ACHN (cell line): ENCODE measurements at regions not wholly inside any gene's neighbourhood (a gene's known extent, or its start where the extent isn't known, plus 50 kb on each side); places are given as distances from the start of the nearest gene placed in this dataset.

Experiments used
- DNase-seq: peaks from one replicate; pipeline ENCODE4 v3.0.0-alpha.2; 2015
- in situ Hi-C: cut with HindIII; loops from 2 replicates; pipeline ENCODE4 v1.10.0; 2017; ENCODE audit warnings: low sequenced_read_pairs, low pct_ligation_motif_present, low pct_unique_long_range_greater_than_20kb

DNA sequence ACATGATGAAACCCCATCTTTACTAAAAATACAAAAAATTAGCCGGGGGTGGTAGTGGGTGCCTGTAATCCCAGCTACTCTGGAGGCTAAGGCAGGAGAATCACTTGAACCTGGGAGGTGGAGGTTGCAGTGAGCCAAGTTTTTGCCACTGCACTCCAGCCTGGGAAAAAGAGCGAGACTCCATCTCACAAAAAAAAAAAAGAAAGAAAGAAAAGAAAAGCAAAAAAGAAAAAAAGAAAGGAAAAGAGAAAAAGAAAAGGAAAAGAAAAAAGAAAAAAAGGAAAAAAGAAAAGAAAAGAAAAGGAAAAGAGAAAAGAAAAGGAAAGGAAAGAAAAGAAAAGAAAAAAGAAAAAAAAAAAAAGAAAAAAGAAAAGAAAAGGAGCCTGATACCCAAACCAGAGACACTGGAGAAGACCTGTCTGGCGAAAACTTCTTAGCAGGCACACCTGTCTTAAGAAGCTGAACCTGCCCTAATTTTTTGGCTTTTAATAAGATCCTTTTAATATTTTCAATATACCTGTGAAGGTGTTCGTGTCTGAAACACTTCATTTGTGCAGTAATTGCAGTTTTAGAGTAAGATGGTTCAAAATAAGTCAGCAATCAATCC lies 164.7 kb upstream of the IRX2 start:
- no peak for DNase-seq
- in situ Hi-C loops: no loop called here

DNA sequence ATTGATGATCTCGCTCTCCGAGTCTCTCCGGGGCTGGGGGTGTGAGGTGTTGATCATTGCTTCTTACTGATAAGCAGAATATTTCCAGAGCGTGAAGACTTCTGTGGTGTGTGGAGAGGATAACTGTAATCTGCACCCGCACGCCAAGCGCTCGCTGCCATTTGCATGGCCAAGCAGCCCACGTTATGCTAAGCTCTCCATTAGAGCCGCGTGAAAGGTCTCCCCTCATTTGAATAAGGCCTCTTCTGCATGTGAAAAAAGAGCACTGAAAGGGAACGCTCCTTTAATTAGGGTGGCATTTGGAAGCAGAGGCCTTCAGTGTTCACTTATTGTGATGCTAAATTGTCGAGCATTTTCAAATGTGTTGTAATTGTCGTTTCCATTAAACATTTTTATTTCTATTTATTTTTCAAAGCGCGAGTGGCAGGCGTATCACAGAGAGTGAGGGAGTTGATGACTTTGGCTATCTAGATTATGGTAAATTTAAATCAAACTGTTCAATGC lies 163.6 kb upstream of the IRX2 start:
- in situ Hi-C loops: no loop called here
- DNase-seq: no peak

DNA sequence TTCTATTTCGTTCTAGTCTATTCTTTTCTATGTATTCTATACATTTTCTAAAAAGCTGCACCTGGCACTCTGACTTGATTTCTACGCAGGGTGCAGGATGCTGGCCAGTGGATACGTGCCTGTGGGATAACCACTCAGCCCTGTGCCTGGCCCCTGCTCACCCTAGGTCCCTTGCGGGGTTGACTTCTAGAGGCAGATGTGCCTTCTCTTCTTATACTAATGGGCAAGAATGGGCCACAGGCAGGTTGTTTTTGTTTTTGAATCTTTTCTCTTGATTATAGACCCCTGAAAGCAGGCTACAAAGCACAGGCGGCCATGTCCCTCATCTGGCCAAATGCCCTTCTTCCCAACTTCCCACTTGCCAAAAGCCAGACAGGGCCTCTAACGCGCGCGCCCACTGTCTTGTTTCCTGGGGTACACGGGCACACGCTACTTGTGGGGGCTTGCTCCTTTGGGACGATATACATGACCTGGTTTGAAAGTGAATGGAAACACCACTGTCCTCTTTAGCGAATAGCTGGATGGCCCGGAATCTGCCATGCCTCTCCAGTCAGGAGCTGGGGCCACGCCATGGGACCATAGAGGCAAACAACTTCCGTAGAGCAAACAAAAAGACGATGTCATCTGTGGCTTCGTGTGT lies 162.7 kb upstream of the IRX2 start:
- in situ Hi-C loops: no loop called here
- DNase-seq: no peak

DNA sequence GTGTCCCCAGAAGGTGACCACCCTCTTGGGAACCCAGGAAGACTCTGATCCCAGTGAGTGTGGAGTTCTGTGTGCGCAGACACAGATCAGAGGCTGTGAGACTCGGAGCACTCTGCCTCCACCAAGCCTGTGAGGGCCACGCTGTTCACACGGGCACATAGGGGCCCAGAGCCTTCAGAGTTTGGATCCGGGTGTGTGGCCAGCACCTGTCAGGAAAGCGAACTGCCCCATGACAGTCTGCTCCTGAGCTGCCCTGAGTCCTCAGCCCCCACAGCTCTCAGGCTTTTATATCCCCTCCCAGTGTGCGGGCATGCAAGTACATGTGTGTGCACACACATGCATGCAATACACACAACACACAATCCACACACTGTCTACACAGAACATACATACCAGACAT lies 161.8 kb upstream of the IRX2 start:
- in situ Hi-C loops: no loop called here
- DNase-seq: no peak

DNA sequence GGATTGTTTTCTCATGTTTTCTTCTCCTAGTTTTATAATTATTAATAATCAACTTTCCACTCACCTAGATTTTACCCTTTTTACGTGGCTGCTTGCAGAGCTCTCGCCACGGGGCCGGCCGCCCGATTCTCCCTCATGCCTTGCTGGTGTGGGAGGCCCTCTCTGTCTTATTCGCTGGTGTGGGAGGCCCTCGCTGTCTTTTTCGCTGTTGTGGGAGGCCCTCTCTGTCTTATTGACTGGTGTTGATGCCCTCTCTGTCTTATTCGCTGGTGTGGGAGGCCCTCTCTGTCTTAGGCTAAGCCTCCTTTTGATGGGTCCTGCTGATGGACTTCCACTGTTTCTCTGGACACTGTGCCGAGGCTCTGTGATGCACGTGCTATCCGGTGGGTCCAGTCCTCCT lies 161.3 kb upstream of the IRX2 start:
- DNase-seq: no peak
- in situ Hi-C loops: no loop called here

DNA sequence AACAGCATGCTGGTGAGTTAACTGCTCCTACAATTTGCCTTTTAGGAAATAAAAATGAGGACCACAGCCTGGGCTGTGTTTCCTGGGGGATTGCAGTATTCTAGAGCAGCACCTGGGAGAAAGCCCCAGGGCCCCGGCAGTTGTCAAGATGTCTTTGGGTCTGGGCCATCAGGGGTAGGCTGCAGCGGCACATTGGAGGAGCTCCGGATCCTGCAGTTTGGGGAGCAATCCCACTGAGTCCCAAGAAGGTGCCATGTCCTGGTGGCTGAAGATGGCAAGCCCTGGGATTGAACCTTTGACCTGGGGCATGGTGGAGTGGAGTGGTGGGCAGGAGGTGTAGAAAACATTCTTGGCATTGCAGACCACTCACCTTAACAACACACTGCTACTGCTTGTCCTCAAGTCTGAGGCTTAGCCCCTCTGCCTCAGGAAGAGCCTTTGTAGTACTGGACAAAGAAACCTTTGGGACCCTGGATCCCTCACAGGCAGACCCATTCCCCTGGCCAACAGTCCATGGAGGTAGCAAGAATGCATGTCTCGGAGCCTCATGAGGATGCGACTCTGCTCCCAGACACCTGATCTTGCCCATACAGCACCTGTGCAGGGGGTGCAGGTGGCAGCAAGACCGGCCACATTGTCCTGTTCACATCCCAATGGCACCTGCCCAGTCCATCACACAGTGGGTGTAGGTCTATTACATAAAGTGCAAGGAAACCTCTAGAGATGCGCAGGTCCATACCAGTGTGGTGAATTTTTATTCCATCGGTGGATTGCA lies 159.1 kb upstream of the IRX2 start:
- in situ Hi-C loops: no loop called here
- DNase-seq: no peak

DNA sequence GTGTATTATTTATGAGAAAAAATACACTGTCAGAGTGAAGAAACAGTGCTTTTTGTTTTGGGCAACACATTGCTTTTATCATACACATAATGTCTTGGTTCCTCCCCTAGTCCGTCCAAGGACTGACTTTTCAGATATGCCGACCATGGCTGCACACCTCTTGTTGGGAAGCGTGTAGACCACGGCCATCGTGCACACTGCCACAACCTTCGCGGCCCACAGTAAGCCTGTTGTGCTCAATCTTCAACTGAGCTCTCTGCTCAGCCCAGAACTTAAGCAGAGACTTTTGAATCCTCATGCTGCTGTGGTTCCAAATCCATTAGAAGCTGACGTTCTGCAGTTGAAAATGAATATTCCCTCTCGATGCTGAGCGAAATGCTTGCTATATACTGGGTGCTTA lies 157.6 kb upstream of the IRX2 start:
- in situ Hi-C loops: no loop called here
- DNase-seq: no peak

DNA sequence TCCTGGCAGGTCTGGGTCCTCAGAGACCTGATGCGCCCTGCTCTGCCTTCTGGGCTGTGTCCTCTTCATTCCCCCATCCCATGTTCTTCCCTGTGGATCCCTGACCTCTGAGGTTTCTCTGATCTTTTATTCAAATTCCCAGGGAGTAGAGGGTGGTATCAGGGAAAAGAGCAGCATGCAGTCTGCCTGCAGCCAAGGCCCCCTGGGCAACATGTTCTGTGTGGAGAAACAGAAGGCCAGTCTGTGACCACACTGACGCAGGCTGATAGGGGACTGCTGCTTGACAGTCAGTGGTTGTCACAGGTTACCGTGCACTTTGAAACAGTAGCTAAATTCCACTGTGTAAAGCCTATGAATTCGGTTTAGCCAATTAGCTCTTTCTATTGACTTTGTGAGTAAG lies 156.6 kb upstream of the IRX2 start:
- no peak for DNase-seq
- in situ Hi-C loops: no loop called here

DNA sequence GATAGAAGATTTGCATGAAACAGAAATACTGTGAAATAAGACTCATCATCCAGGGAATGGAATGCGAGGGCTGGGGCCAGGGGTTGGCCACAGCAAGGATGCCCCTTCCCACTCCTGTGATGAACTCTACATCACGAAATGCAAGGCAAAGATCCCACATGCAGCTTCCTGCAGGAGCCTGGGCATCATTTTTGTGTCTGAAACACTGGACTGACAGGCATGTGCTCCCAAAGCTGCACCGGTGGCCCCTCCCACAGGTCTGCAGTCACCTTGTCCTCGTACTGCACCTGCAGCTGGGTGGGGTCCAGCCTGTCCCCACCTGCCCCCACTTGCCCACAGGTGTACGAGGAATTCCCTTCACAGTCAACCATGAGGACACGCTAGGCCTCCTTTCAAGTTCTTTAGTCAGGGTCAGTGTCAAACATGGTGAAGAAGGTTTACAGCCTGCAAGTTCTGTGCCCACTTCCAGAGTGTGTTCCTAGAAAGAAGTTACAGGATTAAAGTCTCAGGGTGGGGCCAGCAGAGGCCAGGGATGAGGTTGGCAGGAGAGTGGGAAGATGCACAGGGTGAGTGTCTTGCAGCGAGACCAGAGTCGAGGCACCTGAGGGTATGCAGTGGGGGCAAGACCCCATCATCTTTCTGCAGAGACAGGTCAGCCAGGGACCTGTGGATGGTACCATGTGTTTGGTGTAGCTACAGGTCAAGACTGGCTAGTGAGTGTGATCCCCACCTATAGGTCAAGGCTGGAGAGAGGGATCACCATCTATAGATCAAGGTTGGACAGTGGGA lies 155.0 kb upstream of the IRX2 start:
- in situ Hi-C loops: no loop called here

DNA sequence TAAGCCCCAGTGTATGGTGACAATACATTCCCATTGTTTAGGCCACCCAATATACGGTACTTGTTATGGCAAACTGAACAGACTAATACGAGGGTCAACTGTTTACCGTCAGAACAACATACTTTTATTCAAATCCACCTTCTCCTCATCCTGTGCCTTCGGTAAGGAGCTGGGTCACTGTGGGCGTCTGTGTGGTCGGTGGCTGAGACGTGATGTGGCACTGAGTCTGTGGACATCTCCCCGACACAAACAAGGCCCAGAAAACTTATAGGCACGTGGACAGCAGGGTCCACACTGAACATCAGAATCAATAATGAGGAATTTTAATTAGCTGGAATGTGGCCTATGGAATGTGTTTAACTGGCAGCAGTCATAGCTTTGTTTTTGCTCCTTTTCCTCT lies 154.3 kb upstream of the IRX2 start:
- no peak for DNase-seq

More for the DNA sequence above, 155.0 kb upstream of the IRX2 start:
- DNase-seq: no peak

DNA sequence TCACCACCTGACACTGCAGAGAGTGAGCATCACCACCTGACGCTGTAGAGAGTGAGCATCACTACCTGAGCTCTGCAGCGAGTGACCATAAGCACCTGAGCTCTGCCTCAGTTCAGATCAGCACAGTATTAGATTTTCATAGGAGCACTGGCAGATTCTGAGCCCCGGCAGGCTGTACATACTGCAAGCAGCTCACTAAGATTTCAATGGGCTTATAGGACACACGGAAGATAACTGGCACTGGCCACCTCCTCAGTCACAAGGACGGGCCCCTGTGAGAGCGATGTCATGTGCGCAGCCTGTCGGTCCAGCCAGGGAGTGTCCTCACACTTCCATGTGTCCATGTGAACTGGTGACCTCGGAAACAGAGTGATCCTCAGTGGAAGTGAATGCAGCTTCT lies 153.5 kb upstream of the IRX2 start:
- in situ Hi-C loops: no loop called here
- no peak for DNase-seq

More for the DNA sequence above, 154.3 kb upstream of the IRX2 start:
- in situ Hi-C loops: no loop called here

DNA sequence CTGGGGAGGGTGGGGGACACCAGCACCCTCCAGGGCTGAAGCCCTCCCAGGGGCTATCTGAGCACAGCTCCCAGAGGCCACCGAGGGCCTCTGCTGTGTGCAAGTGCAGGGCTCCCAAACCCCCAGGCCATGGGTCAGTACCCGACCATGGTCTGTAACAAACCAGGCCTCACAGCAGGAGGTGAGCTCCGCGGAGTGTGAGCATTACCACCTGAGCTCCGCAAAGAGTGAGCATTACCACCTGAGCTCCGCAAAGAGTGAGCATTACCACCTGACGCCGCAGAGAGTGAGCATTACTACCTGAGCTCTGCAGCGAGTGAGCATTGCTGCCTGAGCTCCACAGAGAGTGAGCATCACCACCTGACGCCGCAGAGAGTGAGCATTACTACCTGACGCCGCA lies 152.9 kb upstream of the IRX2 start:
- no peak for DNase-seq
- in situ Hi-C loops: no loop called here

DNA sequence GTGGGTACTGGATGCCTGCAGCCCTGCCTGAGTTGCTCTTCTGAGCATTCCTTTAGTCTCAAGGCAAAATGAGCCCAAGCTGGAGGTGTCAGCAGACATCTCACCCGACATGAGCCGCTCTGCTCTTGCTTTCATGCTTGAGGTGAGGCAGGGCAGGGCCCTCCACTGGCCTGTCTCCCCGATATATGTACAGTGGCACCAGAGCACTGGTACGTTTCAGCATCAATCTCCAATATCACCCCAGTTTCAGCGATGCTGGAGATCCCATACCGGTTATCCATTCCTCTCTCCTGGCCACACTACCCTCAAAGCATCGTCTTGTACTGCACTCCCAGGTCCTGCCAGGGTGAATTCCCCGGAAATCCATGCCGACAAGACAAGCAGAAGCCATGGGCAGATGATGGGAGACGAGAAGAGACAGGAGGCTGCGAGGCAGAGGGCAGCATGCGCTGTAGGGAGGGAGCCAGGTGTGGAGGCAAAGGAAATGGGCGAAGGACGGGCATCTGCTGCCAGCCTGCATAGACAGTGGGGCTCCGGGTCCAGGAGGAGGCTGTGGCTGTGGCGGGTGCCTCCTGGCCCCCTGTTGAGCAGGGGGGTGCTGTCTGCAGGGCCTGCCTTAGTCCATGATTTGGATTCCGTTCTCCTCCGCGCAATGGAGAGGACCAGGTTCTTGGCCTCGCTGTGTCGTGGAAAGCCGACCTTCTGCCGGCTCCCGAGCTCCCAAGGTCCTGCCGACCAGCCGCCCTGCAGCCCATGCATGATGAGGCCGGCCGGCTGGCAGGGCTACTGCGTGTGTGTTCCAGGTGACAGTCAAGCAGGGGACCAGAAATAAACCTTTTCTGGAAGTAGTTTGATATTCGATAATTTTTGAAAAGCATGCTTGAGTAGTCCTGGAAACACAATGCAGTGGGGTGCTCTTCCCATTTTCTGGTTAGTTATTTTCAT lies 152.2 kb upstream of the IRX2 start:
- no peak for DNase-seq
- in situ Hi-C loops: no loop called here

DNA sequence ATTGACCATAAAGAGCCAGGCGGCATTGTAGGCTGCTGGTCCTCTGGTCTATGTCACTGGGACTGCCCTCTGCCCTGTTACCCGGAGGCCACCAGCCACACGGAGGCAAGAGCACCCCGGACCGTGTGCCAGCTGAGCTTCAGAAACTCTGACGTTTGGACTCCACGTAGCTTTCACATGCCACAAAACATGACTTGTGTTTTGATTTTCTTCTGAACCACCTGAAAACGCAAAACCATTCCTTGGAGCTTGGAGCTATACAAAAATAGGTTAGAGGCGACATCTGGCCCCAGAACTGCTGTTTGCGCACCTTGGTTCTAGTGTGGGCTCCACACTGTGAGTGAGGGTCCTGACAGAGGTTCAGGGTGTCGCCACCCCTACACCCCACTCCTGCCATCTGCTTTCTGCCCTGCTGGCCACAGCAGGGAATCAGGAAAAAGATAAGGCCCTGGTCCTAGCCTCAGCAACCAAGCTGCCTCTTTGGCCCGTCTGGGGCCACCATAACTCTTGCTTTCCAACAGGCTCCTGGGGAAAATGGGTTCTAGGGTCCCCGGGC lies 151.3 kb upstream of the IRX2 start:
- in situ Hi-C loops: no loop called here
- DNase-seq: no peak

DNA sequence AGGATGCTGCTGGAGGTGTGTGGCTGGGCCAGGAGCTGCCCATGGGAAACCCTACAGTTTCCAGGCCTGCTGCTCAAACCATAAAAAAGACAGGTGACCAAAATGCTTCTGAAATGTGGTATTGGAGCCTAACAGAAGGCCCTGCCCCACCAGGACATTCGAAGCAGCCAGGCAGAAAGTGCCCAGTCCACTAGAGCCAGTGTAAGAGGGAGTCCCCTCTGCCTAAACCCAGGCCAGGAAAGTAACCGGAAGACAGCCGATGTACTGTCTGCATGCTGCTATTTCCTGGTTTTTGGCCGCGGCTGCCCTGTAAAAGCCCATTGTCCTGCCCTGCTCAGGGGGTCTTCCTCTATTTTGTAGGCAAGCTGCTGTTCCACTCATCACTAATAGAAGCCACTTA lies 150.7 kb upstream of the IRX2 start:
- in situ Hi-C loops: no loop called here
- DNase-seq: no peak

DNA sequence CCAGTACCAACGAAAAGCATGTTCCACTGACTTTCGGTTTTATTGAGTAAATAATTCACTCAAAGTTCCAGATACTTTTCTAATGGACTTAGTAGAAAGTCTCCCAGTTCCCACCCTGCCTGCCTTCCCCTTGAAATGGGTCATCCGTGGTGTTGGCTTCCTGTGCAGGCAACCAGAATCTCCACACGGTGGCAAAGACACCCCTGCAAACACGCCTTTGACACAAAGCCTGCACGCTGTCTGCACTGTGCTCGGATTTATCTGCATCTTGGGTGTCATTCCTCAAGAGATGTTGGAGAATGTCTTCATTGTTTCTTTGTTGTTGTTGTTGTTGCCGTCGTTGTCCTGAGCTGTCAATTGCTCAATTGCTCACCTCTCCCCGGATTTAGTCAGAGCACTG lies 150.0 kb upstream of the IRX2 start:
- in situ Hi-C loops: no loop called here
- DNase-seq: no peak

DNA sequence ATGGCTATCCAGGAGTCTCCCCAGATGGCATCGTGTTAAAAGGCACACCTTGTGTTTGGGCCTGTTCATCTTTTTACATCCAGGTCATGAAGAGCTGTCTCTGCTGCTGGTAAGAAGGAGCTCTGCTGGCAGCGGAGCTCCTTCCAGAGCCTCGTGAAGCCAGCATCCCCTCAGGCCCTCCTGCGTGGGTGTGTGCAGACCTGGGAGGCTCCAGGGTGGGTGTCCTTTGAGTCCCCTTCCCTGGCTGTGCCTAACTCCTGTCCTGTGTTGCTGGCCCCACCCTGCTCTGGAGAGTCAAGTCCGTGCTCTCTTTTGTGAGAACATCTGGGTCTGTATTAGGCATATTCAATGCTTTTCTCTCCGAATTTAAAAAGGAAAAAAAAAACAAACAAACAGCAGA lies 149.6 kb upstream of the IRX2 start:
- in situ Hi-C loops: no loop called here
- DNase-seq: no peak

DNA sequence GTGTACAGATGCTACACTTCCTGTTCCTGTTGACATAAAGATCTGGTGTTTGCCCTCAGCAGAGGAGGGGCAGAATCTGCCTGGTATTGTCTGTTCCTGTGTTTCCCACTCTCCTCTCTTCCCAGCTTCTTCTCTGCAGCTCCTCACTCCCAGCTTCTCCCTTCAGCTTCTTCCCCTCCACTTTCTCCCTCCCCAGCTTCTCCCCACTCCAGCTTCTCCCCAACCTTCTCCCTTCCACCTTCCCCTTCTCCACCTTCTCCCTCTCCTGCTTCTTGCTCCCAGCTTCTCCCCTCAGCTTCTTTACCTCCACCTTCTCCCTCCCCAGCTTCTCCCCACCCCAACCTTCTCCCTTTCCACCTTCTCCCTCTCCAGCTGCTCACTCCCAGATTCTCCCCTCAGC lies 148.9 kb upstream of the IRX2 start:
- in situ Hi-C loops: no loop called here
- DNase-seq: no peak
